CD1c-positive myeloid dendritic cell (primary cell): ENCODE measurements at regions not wholly inside any gene's neighbourhood (a gene's known extent, or its start where the extent isn't known, plus 50 kb on each side); places are given as distances from the start of the nearest gene placed in this dataset.

ENCODE experiments used
- DNase-seq: peaks from one replicate; pipeline ENCODE4 v3.0.0-alpha.2; 2016; ENCODE audit errors: extremely low spot score

- DNase-seq, result no peak
These were observed 55.5 kb downstream of the DRD1 start for GRCh38 chr5:175388531-175388930.

- no peak for DNase-seq
These were observed 56.8 kb downstream of the DRD1 start for GRCh38 chr5:175387144-175387543.

- no peak for DNase-seq
These were observed 57.5 kb downstream of the DRD1 start for GRCh38 chr5:175386526-175386925.

- no peak for DNase-seq
These were observed 58.2 kb downstream of the DRD1 start for GRCh38 chr5:175385691-175386362.

GRCh38 chr5:175384724-175385552 is 59.0 kb downstream of the DRD1 start:
- no peak for DNase-seq

- DNase-seq, result no peak
These were observed 60.6 kb downstream of the DRD1 start for GRCh38 chr5:175383350-175383749.

GRCh38 chr5:175382171-175382570 is 61.8 kb downstream of the DRD1 start:
- no peak for DNase-seq

- no peak for DNase-seq
These were observed 62.9 kb downstream of the DRD1 start for GRCh38 chr5:175381130-175381529.

GRCh38 chr5:175380701-175381100 is 63.3 kb downstream of the DRD1 start:
- DNase-seq, result no peak

- DNase-seq, result no peak
These were observed 64.1 kb downstream of the DRD1 start for GRCh38 chr5:175379867-175380266.

- DNase-seq, result no peak
These were observed 65.4 kb downstream of the DRD1 start for GRCh38 chr5:175378444-175379028.

- no peak for DNase-seq
These were observed 66.2 kb downstream of the DRD1 start for GRCh38 chr5:175377816-175378215.

- DNase-seq, result no peak
These were observed 69.7 kb downstream of the DRD1 start for GRCh38 chr5:175374166-175374875.

- no peak for DNase-seq
These were observed 78.1 kb downstream of the DRD1 start for GRCh38 chr5:175365866-175366265.

- no peak for DNase-seq
These were observed 80.7 kb downstream of the DRD1 start for GRCh38 chr5:175363300-175363699.

GRCh38 chr5:175357995-175358394 is 86.0 kb downstream of the DRD1 start:
- no peak for DNase-seq

- DNase-seq, result no peak
These were observed 87.6 kb downstream of the DRD1 start for GRCh38 chr5:175356428-175356827.

- no peak for DNase-seq
These were observed 89.0 kb downstream of the DRD1 start for GRCh38 chr5:175354964-175355363.

GRCh38 chr5:175353926-175354325 is 90.1 kb downstream of the DRD1 start:
- DNase-seq, result no peak

GRCh38 chr5:175351897-175352590 is 91.9 kb downstream of the DRD1 start:
- no peak for DNase-seq

GRCh38 chr5:175351126-175351525 is 92.9 kb downstream of the DRD1 start:
- DNase-seq, result no peak

GRCh38 chr5:175347931-175348330 is 96.1 kb downstream of the DRD1 start:
- no peak for DNase-seq
